PC-9 (cell line): ENCODE measurements at regions not wholly inside any gene's neighbourhood (a gene's known extent, or its start where the extent isn't known, plus 50 kb on each side); places are given as distances from the start of the nearest gene placed in this dataset.

Source experiments
- CTCF ChIP-seq: fragments of 200-600 bp; sonication (generic); conservative IDR thresholded peaks from 2 replicates; pipeline ENCODE4 v1.6.1; 2017; ENCODE audit warnings: mixed run types, antibody characterized with exemption, mild to moderate bottlenecking, moderate library complexity
- EZH2 ChIP-seq: fragments of 200-600 bp; sonication (generic); IDR thresholded peaks from 2 replicates; pipeline ENCODE4 v1.8.0; 2017; ENCODE audit warnings: antibody characterized with exemption, low read depth

- TF ChIP-seq CTCF (no peak), EZH2 (no peak)
These were observed 114.2 kb downstream of the CCDC34 start for GRCh38 chr11:27248576-27249509.
